ENCODE measurements at regions not wholly inside any gene's neighbourhood (a gene's known extent, or its start where the extent isn't known, plus 50 kb on each side); places are given as distances from the start of the nearest gene placed in this dataset.
A peak's percentile ranks its signal among the peaks of the same experiment; 100 is the strongest.

GRCh38 chr5:60489856-60490255 lies 210.1 kb downstream of the DEPDC1B start:
- intact Hi-C loops (cut with DNase I; ENCODE audit: low total_unique reads): no loop called here
- peak overlapping the region in 1 of 5 donors; percentile 87 for H3K27ac ChIP-seq

DNA sequence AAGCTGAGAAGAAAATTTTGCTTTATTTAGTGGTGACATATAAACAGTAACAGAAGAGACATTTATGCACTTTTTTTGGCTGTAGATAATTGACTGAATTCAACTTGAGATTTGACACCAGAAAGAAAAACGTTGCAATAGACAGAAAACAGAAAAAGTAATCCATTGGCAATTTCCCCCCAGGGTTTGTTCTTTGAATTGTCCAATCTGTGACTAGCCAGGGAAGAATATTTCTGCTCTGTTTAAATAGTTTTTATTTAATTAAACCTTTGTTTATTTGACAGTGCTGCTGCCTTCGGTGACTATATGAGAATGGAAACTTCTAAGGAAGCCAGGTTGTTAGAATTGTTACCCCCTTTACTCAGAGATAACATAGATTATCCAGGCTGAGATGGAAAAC lies 210.6 kb downstream of the DEPDC1B start:
- intact Hi-C loops (cut with DNase I; ENCODE audit: low total_unique reads): no loop called here
- Histone ChIP-seq H3K36me3 (no peaks in the 10 kb centered on the region), H3K4me3 (peak overlapping the region in 3 of 4 donors; percentile 42 to 48 (median 46)), H3K9me3 (no peaks in the 10 kb centered on the region), H3K27ac (peak overlapping the region in 2 of 5 donors; percentile 83 to 87), H3K4me1 (peaks cover 0 to 38% (median 9%) of the 10 kb centered on the region in 4 donors), H3K27me3 (no peaks in the 10 kb centered on the region)
- DNase-seq: no peak
- TF ChIP-seq POLR2A (IDR thresholded peaks at IDR 0.05) (no peak), CTCF (IDR thresholded peaks at IDR 0.05) (no peak), POLR2AphosphoS5 (IDR thresholded peaks at IDR 0.05) (no peak), EP300 (IDR thresholded peaks at IDR 0.05) (no peak)
- WGBS, 5 donors: 14 to 26% (median 19%) methylated on average over 2 of the region's 2 CpGs

More at GRCh38 chr5:60489856-60490255, 210.1 kb downstream of the DEPDC1B start:
- no peak for DNase-seq
- Histone ChIP-seq H3K9me3 (no peaks in the 10 kb centered on the region), H3K36me3 (no peaks in the 10 kb centered on the region), H3K27me3 (no peaks in the 10 kb centered on the region), H3K4me1 (peaks cover 0 to 36% (median 8%) of the 10 kb centered on the region in 4 donors), H3K4me3 (peak overlapping the region in 2 of 4 donors; percentile 42 to 46)
- 87 to 97% (median 93%) methylated on average over 3 of the region's 3 CpGs for WGBS, 5 donors
- no peak for TF ChIP-seq POLR2A (IDR thresholded peaks at IDR 0.05)
- no peak for TF ChIP-seq EP300 (IDR thresholded peaks at IDR 0.05)
- TF ChIP-seq POLR2AphosphoS5 (IDR thresholded peaks at IDR 0.05): no peak
- TF ChIP-seq CTCF (IDR thresholded peaks at IDR 0.05): no peak

GRCh38 chr5:60488466-60489130 lies 211.4 kb downstream of the DEPDC1B start:
- 24 to 46% (median 41%) methylated on average over 6 of the region's 6 CpGs for WGBS, 5 donors
- H3K4me3 ChIP-seq: peak overlapping the region; percentile 41 to 48 (median 44)
- intact Hi-C loops (cut with DNase I; ENCODE audit: low total_unique reads): no loop called here
- TF ChIP-seq EP300 (IDR thresholded peaks at IDR 0.05) (no peak), POLR2A (IDR thresholded peaks at IDR 0.05) (no peak), CTCF (IDR thresholded peaks at IDR 0.05) (no peak), POLR2AphosphoS5 (IDR thresholded peaks at IDR 0.05) (no peak)
- H3K9me3 ChIP-seq: no peaks in the 10 kb centered on the region
- peaks cover 0 to 41% (median 10%) of the 10 kb centered on the region in 4 donors for H3K4me1 ChIP-seq
- no peak for DNase-seq
- no peaks in the 10 kb centered on the region for H3K36me3 ChIP-seq
- H3K27me3 ChIP-seq: no peaks in the 10 kb centered on the region
- H3K27ac ChIP-seq: peak overlapping the region; percentile 74 to 90 (median 83)

- 21 to 32% (median 31%) methylated on average over 16 of the region's 16 CpGs for WGBS, 5 donors
- DNase-seq: peak; percentile 74 to 92
- intact Hi-C loops (cut with DNase I; ENCODE audit: low total_unique reads): no loop called here
- Histone ChIP-seq H3K4me3 (peak overlapping the region; percentile 41 to 48 (median 44)), H3K36me3 (no peaks in the 10 kb centered on the region), H3K27me3 (no peaks in the 10 kb centered on the region), H3K27ac (peak overlapping the region; percentile 74 to 90 (median 83)), H3K4me1 (peaks cover 0 to 41% (median 10%) of the 10 kb centered on the region in 4 donors), H3K9me3 (no peaks in the 10 kb centered on the region)
- TF ChIP-seq POLR2A (IDR thresholded peaks at IDR 0.05) (no peak), POLR2AphosphoS5 (IDR thresholded peaks at IDR 0.05) (peak in 2 of 3 donors; percentile 49 to 68)
Observed at GRCh38 chr5:60487885-60488442, 212.0 kb downstream of the DEPDC1B start.
